T1000 (cell line): ENCODE measurements at regions not wholly inside any gene's neighbourhood (a gene's known extent, or its start where the extent isn't known, plus 50 kb on each side); places are given as distances from the start of the nearest gene placed in this dataset.
"Not testable (repeated sequence)": the region's sequence is repeated elsewhere in the genome, so short reads cannot be mapped to it uniquely, and the experiment has no call there.

Source experiments
- DNase-seq: peaks from one replicate; lab custom pipeline; 2025; ENCODE audit warnings: mixed read lengths; lab: John Stamatoyannopoulos, UW

DNA sequence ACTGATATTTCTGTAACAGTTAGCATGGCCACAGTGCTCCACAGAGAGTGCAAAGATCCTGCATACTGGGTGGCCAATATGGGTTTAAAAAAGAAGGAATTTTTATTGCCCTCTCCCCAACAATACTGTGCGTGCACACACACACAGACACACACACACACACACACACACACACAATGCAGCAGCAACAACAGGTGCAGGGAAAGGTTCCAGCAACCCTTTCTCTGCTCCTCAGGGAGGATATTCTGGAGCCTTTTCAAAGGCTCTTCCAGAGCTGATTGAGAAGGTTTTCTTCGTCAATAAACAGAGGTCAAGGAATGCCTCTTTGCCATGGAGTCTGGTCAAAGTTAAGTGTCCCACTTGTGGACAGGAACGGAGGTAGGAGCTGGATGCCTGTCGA is 84.8 kb upstream of the ZFP42 start:
- no peak for DNase-seq

DNA sequence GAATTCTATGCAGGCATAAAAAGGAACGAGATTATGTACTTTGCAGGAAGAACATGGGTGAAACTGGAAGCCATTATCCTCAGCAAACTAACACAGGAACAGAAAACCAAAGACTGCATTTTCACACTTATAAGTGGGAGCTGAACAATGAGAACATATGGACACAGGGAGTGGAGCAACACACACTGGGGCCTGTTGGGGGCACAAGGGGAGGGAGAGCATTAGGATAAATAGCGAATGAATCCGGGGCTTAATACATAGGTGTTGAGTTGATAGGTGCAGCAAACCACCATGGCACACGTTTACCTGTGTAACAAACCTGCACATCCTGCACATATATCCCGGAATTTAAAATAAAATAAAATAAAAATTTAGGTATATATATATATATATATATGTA is 80.2 kb upstream of the ZFP42 start:
- not testable (repeated sequence) for DNase-seq

DNA sequence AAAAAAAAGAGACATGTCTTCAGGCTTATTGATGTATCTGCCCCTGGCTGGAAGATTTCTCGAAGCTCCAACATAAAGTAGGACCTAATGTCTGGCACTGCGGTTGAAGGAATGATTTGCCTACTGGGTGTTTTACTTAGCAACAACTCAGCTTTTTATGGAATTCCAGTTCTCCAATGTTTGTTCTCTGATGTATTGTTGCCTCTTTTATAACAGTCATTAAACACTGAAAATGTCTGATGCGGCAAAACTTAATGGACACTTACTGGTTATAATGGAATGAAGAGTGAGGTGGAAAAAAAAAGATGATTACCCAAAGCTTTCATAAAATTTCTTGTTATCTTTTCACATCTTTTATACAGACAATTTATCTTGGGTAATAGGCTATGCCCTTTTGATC is 75.6 kb upstream of the ZFP42 start:
- no peak for DNase-seq

DNA sequence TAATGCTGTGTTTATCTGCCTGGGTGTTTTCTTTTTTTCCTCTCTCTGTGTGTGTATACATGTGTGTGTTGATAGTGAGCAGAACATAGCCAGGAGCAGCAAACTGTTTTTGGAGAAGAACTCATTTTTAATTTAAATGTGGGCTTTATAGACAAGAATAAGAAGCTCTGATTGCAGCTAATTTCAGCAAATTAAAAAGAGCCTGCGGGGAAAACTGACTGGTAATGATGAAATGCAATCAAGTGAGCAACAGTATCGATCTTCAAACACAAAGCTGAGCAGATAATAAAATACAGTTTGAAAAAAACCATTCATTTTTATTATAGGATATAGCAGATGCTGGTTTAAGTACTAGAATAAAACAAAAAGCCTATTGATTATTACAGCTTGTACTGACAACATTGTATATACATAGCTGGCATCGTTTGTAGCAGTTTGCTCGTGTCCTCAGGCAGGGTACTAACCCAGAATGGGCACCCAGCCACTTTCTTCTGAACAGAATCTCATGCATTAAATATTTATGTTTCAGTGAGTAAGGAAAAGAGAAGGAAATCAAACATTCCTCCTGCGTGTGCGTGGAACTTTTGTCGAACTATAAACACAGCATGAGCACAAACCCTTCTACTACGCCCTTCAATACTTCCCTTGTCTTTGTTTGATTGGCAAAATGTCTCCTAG is 73.5 kb upstream of the ZFP42 start:
- no peak for DNase-seq

DNA sequence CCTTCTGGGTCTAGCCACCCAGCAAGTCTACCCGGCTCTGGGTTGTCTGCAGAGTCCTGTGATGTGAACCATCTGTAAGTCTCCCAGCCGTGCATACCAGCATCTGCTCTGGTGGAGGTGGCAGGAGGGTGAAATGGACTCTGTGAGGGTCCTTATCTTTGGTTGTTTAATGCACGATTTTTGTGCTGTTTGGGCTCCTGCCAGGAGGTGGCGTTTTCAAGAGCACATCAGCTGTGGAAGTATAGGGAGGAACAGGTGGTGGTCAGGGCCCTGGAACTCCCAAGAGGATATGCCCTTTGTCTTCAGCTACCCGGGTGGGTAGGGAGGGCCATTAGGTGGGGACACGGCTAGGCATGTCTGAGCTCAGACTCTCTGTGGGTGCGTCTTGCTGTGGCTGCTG is 66.5 kb upstream of the ZFP42 start:
- DNase-seq: no peak

DNA sequence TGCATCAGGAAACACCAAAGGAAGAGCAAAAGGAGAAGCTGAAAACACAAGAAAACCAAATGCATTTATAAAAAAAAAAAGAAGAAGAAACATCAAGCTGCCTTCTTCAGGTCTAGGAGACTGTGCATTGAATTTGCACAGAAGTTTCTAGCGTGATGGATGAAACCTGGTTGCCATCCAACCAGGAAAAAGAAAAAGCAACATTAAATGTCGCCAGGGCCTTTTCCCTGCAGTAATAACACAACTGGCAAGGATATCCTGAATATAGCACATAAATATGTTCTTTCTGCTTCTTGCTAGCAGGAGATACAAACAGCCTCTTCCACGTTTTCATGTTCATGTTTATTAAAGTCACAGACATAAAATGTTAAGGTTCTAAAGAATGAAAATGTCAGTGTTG is 60.8 kb upstream of the ZFP42 start:
- no peak for DNase-seq

DNA sequence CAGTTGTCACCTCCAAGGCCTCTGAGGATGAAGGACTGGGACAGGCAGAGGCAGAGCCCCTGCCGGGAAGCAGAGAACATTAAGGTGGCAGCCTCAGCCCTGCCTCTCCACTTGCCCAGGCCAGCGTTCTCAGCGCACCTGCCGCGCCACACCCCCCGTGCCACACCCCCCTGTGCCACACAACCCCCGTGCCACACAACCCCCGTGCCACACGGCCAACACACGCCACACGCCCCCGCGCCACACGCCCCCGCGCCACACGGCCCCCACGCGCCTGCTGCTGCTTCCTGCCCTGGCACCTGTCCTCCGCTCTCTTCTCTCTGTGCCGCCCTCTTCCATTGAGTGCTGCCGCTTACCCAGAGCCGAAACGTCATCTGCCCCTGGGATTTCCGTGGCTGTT is 58.0 kb upstream of the ZFP42 start:
- DNase-seq: no peak

DNA sequence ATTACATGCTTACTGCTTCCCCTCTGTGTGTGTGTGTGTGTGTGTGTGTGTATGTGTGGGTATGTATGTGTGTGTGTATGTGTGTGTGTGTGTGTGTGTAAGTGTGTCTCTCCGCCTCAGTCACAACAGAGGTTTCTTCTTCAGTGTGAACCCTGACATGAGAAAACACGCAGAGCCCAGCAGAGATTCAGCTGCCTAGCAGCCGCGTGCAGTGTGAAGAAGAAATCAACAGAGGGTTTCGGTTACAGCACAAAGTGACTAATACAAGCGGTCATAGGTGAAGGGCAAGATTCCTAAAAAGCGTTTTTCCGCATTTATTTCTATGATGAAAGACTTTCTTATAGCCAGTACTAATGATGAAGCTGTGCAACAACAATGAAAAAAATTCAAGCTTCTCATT is 55.3 kb upstream of the ZFP42 start:
- no peak for DNase-seq

DNA sequence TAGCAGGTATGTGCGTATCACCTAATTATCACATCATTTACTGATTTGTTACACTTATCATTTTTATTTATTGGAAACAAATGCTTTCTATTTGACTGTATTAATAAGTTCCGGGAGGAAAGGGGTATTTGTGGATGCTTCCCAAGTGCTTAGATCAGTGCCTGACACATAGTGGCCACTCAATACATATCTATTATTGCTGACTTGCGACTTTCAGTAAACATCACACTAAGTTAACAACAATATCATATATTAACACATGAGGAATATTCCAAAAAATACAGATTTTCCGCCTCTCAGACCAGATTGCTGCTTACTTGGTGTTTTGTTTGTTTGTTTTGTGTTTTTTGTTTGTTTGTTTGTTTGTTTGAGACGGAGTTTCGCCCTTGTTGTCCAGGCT is 52.6 kb upstream of the ZFP42 start:
- no peak for DNase-seq

DNA sequence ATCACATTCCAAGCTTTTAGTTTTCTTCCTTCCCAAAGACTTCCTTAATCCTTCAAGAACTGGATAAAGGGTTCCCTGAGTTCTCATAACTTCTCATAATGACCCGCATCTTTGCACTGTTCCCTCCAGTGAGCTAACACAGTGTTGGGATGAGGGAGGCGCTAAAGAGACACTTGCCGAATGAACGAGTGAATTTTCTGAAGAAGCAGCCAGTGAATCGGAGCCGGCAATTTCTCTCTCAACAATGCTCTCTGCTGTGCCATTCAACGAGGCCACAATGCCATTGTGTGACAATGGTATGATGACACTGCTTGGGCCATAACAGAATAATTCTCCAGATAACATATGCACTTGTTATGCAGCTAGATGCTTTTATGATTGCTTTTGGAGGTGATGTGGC is 51.4 kb upstream of the ZFP42 start:
- DNase-seq: no peak
